Skin of body (tissue), 1 donor: ENCODE measurements at regions not wholly inside any gene's neighbourhood (a gene's known extent, or its start where the extent isn't known, plus 50 kb on each side); places are given as distances from the start of the nearest gene placed in this dataset.
"Not testable (repeated sequence)": the region's sequence is repeated elsewhere in the genome, so short reads cannot be mapped to it uniquely, and the experiment has no call there.

Source experiments
- DNase-seq: peaks from one replicate; lab custom pipeline; 2025; lab: John Stamatoyannopoulos, UW

DNA sequence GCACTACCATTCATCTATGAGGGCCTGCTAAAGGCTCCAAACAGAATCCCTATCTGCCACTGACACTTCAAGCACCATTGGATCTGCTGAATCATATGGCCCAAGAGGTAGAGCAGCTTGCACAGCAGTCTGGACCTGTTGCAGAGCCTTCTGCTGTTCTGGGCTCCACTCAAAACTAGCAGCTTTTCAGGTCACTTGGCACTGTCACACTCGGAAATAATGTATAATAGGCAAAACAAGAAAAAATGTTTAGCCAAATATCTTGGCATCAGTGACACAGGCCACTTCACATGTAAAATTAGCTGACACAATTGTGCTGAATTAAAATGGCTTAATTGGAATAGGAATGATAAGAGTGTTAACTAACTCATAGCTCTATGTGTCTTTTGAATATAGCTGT lies 1182.9 kb upstream of the LRRTM3 start:
- DNase-seq: no peak

DNA sequence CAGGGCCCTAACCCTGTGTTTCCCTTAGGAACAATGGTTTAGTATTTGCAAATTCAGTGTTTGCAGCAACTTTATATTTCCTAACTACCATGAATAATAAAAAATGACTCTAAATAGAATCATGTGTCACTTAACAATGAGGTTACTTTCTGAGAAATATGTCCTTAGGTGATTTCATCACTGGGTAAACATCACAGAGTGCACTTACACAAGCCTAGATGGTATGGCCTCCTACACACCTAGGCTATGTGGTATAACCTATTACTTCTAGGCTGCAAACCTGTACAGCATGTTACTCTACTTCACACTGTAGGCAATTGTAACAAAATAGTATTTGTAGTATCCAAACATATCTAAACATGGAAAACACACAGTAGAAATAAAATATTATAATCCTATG lies 1174.6 kb upstream of the LRRTM3 start:
- no peak for DNase-seq

DNA sequence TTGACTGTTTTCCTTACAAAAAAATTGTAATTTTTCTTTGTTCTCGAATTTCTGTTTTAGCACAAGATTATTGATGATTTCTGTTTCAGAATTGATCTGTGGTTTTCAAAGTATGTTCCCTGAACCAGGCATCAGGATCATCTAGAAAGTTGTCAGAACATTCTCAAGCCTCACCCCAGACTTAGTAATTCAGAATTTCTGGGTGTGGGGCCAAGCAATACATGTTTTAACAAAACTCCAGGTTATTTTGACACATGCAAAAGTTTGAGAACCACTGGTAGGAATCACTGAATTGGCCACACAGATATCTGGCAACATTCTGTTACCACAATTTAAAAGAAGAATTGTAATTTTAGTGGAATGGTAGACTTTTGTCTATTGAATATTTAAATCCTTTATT lies 1173.9 kb upstream of the LRRTM3 start:
- DNase-seq: no peak

DNA sequence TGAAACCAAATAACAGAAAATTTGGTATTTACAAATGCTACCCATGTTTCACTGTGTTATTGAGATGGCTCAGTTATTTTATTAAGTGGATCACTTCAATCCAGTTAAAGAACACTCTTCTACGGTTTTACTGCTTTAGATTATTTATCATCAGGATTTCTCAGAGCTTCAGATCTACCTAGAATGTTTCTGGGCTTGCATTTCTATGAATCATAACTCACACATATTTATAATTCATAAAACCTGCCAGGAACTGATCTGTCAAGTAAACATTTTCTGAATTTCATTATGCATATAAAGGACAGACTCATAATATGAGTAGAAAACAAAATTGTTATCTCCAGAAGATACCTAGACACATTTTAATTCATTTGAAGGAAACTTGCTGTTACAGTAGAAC lies 1172.3 kb upstream of the LRRTM3 start:
- no peak for DNase-seq

DNA sequence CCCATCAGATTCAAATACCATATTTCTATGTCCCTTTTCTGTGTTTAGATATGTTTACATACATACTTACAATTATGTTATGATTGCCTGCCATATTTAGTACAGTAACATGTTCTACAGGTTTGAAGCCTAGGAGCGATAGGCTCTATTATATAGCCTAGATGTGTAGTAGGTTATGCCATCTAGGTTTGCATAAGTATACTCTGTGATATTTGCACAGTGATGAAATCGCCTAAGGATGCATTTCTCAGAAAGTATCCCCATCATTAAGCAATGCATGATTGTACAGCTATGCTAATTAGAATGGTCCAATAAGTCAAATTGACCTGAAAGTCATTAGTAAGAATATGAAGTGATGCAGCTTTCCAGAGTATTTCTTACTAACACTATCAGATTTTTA lies 1171.7 kb upstream of the LRRTM3 start:
- no peak for DNase-seq

DNA sequence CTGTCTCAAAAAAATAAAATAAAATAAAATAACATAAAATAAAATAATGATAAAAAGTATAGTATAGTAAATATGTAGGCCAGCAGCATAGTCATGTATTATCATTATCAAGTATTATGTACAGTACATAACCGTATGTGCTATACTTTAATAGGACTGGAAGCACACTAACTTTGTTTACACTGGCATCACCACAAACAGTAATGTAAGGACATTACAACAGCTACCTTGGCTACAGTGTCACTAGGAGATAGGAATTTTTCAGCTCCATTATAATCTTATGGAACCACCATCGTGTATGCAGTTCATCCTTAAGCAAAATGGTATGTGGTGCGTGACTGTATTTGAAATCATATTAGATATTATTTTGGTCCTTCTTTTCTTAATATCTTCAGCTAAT lies 1163.5 kb upstream of the LRRTM3 start:
- DNase-seq: no peak

DNA sequence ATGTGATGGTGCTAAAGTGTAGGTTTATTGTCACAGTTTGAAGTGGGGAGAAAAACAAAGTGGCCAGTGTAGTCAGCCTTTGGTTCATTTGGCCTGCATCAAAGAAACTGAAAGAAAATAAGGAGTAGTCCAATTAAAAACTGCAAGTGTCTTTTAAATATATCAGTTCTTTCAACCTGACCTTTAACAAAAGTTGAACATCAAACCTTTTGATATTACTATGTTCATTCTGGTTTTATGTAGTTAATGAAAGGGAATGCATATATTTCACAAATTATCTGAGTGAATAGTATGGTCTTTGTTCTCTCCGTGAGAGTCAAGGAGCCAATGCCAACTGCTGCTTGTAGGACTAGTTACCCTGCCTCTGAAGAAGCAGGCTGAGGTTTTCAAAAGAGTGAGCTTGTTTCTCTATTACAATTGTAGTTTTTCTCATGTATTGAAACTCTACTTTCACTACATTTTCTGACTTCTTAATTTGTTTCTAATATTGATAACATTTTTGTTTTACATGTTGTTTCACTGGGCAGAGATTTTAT lies 1160.8 kb upstream of the LRRTM3 start:
- no peak for DNase-seq

DNA sequence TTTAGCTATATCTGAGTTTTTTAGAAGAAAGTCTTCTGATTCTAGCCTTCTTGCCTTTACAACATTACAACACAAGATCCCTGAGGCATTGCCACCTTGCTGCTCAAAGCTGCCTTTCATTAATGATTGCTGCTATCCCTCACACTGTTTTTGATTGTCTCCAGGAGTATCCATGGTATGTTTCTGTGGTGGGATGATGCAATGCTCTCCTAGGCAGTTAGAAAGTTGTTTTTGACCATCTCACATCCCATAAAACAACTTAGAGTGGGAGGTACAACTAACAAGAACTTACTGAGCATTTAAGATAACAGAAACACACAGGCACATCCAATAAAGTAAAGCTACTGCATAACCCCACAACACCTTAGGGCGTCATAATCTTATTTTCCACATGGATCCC lies 1156.0 kb upstream of the LRRTM3 start:
- no peak for DNase-seq

DNA sequence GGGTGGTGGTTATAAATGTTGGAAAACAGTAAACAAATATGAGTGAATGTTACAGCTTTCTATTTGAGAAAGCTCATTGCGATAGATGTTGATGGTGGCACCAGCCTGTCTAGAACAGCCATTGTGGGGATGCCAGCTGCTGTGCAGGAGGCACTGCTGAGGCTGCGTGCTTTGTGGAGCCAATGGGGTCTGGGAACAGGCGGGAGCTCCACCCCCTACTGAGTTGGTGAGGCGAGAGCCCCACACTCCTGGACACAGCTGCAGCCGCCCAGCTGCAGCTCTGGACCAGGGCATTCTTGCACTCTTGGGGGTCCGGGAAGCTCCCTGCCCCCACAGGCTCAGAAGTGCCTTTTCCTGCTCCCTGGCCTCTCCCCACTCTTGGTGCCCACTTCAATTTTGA lies 1147.1 kb upstream of the LRRTM3 start:
- DNase-seq: no peak

DNA sequence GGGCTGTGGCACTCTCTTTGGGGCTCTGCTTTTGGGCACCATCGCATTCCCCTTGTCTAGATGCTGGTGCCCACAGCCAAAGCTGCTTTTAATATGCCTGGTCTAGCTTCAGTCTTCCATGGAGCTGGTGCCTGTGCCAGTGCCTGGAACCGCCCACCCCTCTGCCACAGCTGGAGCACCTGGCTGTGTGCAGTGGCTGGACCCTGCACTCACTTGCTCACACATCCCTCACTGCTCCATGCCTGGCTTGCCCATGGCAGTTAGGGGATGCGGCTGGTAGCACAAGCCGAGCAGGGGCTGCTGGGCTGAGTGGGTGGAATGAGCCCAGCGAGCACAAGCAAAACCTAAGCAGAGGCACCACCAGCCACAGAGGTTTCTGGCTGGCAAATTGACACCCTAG lies 1145.9 kb upstream of the LRRTM3 start:
- no peak for DNase-seq

DNA sequence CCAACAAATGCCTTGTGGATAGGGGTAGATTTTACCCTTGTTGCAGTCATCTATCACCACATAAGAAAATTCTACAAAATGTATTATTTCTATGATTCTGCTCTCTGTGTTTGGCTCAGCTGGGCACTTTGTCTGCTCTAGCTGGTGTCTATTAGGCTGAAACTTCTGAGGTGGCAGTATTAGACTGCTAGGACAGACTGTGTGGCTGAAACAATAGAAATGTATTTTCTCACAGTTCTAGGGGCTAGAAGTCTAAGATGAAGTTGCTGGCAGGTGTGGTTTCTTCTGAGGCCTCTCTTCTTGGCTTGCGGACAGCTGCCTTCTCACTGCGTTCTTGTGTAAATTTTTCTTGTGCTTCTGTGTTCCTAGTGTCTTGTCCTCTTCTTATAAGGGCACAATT lies 1139.6 kb upstream of the LRRTM3 start:
- DNase-seq: no peak

DNA sequence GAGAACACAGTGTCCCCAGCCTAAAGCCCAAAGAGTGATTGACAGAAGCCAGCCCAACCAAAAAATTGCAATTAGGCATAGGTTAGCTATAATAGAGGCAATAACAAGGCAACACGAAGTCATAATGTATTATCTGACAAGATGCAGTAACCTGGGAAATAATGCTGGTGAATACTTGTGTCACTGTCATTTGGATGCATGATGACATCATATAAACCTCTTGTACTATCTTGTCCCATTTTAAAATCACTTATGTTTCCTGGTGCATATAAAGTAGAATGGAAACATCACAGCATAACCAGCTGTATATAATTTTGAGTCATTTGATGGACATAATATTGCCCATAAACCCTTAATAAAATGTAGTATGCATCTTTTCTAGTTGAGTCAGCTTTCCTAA lies 1138.3 kb upstream of the LRRTM3 start:
- no peak for DNase-seq

DNA sequence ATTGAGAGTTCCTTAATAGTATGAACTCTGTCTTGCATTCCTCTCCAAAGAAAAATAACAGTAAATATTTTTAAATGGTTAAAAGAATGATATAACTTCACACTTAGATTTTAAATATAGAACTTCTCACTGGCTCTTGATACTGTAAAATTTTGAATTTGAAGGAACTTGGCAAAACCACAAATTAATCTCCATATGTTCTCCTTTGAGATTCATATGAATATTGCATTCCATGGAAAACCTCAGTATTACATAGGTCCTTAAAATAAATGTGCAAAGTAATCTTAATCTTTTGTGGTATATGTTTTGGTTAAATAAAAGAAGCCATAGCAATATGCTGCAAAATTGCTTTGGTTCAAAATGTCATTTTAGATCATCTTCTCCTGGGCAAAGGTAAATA lies 1137.6 kb upstream of the LRRTM3 start:
- no peak for DNase-seq

DNA sequence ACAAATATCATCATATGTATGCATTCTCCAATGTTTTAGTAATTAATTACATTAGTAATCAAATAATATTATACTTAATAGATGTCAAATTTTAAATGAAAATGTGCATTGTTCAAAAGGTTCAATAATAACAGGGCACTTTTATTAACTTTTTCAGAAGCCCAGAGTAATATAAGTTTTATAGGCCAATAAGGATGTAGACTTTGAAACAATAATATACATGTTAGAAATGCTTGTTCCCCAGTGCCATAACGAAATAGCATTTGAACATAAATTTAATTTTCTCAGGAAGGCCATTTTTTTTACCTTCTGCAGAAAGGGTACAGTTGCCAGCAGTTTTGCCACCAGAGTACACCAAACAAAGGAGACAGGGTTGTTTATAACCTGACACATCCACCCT lies 1133.9 kb upstream of the LRRTM3 start:
- DNase-seq: no peak

DNA sequence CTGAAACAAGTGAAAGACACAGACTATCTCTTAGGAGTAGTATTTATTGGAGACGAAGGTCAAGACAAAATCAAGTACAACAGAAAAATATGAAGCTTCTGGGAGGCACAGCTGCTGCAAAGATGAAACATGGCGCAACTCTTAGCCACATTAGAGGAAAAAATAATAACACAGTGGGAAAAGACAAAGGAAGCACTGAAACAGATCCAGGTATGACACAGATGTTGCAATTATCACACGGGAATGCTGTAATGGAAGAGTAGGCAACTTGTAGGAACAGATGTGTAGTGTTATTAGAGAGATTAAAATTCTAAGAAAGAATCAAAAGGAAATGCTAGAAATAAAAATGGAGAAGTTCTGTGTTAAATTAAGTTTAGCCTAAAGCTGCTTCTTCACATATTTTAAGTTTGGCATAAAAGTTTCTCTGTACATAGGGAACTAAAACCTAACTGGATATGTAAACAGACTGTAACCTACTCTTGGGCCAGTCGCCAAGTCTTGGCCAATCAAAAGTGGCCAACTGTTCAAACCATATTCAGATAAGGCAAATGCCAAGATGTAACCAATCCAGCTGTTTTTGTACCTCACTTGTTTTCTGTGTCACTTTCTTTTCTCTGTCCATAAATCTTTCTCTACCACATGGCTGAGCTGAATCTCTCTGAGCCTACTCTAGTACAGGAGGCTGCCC lies 1132.0 kb upstream of the LRRTM3 start:
- no peak for DNase-seq

DNA sequence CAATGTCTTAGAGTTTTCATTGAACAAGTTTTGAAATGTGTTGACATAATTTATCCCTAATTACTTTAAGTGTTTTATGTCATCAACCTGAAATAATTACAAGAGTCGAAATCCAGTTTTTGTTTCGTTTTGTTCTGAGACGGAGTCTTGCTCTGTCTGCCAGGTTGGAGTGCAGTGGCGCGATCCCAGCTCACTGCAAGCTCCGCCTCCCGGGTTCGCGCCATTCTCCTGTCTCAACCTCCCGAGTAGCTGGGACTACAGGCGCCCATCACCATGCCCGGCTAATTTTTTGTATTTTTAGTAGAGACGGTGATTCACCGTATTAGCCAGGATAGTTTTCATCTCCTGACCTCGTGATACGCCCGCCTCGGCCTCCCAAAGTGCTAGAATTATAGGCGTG lies 1131.0 kb upstream of the LRRTM3 start:
- DNase-seq: not testable (repeated sequence)

DNA sequence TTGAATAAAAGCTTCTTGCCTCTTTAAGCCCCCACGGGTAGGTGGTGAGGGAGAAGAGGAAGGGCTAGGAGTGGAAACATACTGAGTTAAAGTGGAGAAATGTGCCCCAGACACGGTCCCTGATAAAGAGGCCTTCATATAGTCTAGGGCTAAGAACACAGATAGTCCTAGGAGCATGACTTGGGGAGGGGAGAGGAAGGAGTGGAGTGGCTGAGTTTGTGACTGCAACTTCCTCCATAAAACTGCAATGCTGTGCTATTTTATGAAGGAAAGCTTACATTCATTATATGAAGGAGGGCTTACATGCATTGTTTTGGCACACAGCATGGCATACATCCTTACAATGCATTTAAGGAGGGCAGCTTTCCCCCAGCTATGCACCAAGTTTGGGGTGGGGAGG lies 1129.4 kb upstream of the LRRTM3 start:
- DNase-seq: no peak

DNA sequence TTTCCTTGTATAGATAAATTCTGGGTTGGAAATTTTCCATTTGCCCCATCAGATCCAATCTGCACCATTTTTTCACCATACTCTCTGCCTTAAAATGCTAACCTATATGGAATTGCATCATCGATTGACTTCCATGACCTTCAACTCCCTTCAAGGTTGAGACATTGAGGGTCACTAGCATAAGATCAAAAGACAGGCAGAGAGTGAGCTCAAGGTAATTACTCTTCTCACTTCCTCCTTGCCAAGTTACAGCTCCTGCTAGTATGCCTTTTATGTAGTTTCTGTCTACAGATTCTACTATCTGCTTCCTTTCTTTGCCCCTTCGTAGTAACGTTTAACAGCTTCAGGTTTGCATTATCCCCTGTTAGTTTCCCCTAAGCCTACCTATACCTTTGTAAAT lies 1127.7 kb upstream of the LRRTM3 start:
- DNase-seq: no peak

DNA sequence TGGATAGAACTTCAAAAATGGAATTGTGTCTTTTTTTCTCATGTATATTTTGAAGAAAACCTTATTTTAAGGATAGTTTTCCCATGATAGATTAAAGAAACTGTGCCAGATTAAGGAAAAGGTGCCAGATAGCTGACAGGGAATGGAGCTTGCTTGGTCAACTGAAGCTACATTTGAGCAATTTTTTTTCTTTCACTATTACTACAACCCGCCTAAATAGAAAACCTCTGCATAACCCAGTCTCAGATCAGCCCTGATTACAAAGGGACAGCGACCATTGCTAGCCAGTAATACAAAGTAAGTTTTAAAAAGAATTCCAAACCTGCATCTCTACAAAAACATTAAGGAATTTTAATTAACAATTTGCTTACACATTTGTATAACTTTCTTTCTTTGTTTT lies 1123.4 kb upstream of the LRRTM3 start:
- no peak for DNase-seq

DNA sequence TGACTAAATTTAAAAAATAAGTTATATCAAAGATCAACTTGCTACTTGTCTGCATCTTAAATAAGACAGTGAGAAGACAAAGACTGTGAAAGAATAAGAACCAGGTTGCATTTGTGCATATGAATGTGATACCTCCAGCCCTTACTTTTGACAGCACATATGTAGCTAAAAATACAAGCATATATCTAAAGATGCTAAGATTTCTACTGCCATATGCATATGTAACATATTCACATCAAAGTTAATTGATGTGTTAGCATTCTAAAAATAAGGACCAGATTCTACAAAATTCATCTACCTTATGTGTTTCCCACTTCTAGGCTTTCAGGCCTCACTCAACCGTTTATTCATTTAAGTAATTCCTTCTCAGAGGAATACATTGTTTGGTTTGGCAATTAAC lies 1120.3 kb upstream of the LRRTM3 start:
- DNase-seq: no peak

DNA sequence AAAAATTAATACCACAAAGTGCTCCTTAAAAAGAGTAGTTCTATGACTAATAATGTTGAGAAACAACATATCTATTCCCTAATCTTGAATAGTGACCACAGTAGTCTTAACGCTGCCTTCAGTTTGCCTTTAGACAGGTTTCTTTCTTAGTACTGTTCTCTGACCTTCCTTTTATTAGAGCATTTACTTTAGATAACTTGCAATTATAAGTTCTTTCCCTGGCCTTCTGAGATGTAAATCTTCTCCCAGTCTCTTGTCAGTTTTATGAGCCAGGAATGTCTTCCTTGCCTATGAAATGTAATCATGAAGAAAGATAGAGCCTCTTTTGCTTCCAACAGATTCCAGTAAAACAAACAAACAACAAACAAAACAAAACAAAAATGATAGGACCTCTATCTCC lies 1119.8 kb upstream of the LRRTM3 start:
- DNase-seq: no peak

DNA sequence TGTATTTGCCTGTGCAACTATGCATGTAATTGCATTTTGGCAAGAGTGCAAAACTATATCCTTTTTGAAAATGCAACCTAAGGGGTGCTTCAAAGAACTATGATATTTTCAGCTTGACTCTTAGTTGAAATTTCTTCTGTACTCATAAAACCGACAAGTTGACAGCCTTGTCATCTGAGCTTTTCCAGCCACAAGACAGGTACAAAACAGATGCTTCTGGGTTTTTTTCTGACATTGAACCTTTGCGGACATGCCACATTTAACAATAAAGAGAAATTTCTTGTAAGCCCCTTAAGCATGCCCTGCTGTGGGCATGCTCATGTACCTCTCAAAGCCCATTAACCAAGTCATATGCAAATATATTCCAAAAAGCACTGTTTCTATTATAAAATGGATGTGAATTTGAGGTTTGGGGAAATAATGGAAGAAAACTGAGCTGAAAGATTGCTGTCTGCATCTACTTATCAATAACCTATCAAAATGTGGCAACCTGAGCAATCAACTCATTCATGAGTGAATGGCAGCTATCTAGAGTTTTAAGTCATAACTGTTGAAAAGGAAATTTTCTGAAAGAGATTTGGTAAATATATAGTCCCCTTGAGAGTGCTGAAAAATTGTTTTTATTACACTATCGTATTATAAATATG lies 1117.0 kb upstream of the LRRTM3 start:
- DNase-seq: no peak

DNA sequence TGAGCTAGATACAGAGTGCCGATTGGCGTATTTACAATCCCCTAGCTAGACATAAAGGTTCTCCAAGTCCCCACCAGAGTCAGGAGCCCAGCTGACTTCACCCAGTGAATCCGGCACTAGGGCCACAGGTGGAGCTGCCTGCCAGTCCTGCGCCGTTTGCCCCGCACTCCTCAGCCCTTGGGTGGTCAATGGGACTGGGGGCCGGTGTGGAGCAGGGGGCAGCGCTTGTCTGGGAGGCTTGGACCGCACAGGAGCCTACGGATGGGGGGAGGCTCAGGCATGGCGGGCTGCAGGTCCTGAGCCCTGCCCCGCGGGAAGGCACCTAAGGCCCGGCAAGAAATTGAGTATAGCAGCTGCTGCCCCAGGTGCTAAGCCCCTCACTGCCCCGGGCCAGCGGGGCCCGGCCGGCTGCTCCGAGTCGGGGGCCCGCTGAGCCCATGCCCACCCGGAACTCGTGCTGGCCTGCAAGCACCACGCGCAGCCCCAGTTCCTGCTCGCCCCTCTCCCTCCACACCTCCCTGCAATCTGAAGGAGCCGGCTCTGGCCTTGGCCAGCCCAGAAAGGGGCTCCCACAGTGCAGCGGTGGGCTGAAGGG lies 1113.8 kb upstream of the LRRTM3 start:
- no peak for DNase-seq
